GM21723 (cell line): ENCODE measurements at regions not wholly inside any gene's neighbourhood (a gene's known extent, or its start where the extent isn't known, plus 50 kb on each side); places are given as distances from the start of the nearest gene placed in this dataset.
"Not testable (repeated sequence)": the region's sequence is repeated elsewhere in the genome, so short reads cannot be mapped to it uniquely, and the experiment has no call there.

ENCODE experiments used
- ATAC-seq: cut with Tn5 transposase; IDR thresholded peaks from one replicate; pipeline ENCODE4 v1.9.1; 2021; ENCODE audit warnings: mild to moderate bottlenecking, moderate library complexity; ENCODE audit not compliant: unreplicated experiment

DNA sequence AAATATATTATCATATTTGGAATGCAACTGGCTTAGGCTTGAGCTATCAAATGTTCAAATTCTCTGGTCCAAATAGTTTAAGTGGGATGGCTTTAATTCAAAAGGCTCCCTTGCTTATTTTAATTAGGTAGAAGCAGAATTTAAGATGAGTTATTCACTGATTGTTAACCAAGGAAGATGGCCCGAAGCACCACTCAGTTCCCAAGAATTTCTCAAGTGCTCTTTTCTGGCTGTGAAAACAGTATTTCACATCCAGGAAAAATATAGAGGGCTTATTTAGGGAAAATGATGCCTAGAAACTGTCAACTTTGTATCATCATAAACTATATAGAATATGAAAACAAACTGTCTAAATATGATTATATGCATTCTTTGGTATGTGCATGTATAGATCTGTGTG, 246.5 kb upstream of the SFRP2 start:
- no peak for ATAC-seq

DNA sequence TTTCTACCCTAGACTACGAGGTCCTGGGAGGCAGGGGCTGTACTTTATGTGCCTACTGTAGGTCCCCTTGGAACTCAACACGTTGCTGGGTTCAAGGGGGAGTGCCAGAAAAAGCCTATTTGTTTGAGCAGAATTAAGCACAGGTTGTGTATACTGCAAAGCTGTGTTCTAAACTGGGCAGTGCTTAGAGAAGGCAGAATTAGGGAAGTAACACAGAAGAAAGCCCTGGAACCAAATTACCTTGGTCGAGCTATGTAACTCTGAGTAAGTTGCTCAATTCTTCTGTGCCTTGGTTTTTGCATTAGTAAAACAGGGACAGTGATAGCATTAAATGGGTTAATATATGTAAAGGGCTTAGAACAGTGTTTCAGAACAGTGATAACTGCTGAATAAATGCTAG, 245.0 kb upstream of the SFRP2 start:
- ATAC-seq = no peak

DNA sequence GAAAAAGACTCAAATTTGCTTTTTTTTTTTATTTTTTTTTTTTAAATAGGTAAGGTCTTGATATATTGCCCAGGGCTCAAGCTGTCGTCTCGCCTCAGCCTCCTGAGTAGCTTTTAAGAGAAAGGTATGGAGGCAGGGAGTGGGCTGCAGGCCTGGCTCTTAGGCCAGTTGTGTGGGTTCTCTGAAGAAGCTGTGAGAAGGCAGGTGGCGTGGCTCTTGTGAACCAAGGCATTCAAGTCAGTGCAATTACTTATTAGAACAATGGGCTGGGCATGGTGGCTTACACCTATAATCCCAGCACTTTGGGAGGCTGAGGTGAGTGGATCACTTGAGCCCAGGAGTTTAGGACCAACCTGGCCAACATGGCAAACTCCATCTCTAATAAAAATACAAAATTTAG, 244.0 kb upstream of the SFRP2 start:
- ATAC-seq = no peak

DNA sequence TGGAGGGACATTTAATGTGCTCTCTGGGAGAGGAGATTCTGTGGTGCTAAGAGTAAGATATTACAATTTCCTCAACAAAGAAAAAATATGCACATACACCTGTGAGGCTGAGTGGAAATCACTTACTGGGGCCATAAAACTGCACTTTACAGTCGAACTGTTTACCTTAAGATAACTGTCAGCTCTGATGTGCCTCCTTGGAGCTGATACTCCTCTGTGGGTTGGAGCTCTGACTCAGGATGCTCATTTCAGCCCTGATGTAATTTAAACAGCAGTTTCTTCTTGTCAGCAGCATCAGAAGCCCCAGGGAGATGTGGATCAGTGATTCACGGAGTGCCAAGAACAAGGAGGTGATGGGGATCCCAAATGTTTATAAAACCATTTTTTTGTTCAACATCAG, 241.9 kb upstream of the SFRP2 start:
- ATAC-seq = no peak

DNA sequence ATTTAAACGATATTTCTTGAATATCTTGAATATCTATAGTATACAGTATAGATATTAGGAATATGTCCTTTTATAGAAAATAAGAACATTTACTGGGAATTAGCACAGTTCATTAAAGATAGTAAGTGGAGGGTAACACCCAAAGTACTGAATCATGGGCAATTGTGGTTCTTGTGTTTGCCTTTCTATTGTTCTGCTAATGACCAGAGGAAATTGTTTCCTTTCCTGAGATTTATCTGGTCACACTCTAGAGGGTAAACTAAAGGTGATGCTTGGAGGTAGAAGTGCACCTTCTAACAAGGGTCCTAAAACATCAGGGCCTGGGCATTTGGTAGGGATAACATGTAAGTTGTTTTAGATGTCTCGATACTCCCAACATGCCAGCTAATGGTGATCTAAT, 241.3 kb upstream of the SFRP2 start:
- no peak for ATAC-seq

DNA sequence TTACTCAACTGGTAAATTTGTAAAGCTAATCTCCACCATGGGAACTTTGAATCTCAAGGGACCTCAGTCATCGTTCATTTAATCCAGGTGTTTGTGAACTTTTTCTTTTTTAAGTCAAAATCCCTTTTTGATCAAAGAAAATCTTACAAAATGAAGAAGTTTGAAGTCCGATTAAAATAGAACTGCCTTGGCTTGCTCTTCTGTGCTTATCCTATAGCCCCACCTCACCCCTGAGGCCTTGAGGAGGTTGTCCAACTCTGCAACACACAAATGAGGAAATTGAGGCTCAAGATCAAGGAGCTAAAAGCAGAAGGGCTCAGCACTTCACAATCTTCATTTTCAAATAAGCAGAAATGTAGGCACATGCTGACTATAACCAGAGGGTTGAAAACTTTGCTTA, 240.3 kb upstream of the SFRP2 start:
- ATAC-seq = no peak

DNA sequence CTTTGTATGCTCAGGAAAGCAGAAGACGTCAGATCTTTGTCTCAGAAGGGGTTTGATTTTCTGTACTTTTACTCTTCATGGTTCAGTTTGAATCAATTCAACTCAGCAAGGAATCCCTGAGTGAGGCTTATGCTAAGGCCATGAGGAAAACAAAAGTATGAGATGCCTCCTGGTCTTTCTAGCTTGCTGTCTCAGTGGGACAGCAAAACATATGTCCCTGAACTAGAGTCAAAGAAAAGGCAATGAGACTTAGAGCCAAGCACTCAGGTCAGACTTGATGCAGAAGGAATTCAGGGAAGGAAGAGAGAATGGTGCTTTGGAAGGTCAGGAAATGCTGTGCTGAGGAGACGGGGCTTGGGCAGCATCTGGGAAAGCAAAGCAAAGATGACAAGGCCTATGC, 236.2 kb upstream of the SFRP2 start:
- ATAC-seq = no peak

DNA sequence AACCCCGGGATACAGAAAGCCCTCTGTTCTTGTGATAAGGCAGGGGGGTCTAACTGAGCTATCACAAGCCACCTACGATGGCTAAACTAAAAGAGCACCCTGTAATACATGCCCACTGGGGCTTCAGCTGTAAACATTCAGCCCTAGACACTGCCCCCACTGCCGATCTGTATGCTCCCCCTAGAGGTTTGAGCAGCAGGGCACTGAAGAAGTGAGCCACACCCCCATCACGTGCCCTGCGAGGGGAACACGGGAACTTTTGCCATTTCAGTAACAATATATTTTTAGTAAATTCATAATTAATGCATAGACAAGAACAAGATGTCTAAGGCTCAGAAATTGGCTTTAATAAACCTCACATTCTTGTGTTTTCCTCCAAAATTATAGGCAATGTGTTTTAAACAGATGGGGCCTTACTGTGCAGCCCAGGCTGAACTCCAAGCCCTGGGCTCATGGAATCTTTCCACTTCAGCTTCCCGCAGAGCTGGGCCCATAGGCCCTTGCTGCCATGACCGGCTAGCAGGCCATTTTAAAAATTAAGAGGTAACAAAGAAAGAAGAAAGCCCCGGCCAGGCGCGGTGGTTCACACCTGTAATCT, 235.3 kb upstream of the SFRP2 start:
- ATAC-seq = no peak

DNA sequence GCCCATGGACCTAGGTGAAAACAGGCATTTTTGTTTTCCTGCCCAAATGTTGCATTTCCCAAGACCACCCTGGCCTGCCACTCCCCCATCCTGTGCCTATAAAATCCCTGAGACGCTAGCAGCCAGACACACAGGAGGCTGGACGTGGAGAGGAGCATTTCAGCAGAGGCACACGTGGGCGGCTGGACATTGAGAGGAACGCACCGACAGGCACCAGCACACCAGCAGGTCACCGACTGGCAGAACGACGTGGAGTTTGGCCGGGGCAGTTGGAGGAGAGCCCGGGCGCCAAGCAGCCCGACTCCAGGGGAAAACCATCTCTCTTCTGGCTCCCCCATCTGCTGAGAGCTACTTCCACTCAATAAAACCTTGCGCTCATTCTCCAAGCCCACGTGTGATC, 234.8 kb upstream of the SFRP2 start:
- ATAC-seq = not testable (repeated sequence)

DNA sequence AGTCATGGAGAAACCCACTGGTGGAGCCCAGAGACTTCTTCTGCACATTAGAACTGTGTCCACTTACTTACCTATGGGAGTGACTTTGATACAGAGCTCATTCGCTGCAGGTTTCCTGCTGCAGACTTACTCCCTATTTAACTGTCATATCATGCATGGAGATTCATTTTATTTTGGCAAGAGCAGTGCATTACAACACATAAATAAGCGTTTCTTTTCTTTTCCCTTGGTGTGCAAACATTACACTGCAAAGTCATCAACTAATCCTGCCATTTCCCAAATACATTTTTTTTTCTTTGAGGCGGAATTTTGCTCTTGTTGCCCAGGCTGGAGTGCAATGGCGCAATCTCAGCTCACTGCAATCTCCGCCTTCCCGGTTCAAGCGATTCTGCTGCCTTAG, 230.9 kb upstream of the SFRP2 start:
- no peak for ATAC-seq

DNA sequence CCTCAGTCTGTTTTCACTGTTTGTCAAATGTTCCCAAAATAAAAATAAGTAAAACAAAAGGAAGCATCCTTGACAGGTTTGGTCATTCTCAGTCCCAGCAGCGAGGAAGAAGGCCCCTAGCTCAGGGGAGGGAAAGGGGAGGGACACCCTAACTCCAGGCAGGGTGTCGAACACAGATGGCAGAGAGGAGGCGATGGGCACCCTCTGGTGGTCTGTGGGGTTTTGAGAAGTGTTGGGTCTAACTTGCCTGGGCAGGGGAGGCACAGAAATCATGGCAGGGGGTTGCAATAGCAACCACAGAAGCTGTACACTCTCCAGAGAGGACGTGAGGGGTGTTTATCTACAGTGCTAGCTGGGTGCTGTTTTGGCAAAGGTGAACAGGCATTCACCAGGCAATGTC, 229.8 kb upstream of the SFRP2 start:
- ATAC-seq = no peak

DNA sequence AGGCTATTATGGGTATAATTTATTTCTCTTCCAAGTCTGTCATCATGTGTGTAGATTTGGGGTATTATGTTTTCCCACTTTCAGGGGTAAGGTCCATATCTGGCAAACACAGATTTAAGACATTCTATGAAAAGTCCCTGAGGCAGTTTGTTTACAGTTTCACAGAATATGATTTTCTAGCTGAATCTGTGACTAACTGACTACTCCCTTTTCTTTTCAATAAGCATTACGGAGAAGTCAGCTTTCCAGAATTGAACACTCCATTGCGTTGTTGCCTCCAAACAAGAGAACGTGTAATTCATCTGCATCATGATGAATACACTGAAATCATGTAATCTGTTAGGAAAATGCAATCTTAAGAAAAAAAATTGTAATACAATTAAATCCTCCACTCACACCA, 226.7 kb upstream of the SFRP2 start:
- no peak for ATAC-seq

DNA sequence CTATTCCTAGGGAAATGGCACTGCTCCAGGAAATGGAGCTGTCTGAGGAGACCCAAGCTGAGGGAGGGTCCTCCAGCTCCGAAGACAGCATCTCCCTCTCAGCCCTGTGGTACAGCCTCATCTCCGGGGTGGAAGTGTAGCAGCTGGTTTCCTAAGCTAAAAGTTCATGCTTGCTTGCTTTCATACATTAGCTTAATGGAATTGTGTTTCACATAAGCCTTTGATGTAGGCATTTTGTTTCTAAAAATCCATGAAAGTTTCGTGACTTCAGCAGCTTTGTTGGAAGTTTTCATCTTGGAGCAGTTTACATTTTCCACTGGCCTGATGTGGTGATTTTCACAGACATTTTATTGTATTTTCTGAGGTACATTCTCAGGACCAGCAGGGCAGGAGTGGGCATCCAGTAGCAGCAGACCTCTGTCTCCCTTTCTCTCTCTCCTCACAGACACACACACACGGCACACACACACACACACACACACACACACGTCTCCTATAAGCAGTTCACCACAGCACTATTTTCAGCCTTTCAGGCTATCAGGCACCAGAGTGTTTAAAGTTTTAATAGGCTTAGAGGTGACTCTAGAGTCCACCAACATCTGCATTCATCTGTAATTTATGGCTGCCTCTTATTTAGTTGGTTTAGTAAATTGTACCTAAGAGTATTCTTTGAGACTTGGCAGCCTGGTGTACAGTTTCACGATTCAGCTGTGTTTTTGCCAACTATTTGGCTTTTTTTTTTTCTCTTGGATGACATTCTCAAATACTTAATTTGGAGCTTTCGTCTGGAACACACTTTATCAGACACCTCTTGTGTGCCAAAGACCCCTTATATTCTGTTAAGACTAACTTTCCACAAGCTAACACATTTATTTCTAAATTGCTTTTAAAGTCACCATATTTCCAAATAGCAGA, 225.8 kb upstream of the SFRP2 start:
- ATAC-seq = no peak

DNA sequence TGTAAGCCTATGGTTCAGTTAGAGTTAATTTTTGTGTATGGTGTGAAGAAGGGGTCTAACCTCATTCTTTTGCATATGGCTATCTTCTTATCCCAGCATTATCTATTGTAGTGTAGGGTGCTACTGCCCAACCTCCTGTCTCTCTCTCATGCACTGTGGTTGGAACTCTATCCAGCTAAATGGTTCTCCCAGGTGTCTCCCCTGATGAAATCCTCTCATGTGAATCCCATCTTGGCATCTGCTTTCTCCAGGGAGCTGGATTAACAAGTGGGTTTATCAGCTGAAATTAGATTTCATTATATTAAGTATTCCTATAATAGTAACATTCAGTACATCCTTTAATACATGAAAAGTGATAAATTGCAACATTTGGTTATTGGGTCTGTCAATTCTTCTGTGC, 224.7 kb upstream of the SFRP2 start:
- ATAC-seq = no peak

DNA sequence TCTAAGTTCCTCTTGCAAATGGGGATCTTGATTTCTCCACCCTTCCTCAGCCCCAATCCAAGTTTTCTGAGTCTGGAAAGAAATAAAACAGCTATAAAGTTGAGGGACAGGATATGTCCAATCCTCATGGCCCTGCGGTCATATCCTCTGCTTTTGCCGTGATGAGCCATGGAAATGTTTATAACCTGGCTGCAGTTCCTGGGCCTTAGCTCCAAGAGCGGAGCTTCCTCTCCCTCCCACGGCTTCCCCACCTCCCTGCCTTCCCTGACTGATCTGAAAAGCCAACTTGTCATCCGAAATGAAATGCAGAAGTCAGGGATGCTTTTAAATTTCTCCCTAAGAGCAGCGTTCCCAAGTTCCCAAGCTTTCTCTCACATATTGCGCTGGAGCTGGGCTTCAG, 221.5 kb upstream of the SFRP2 start:
- ATAC-seq = no peak

DNA sequence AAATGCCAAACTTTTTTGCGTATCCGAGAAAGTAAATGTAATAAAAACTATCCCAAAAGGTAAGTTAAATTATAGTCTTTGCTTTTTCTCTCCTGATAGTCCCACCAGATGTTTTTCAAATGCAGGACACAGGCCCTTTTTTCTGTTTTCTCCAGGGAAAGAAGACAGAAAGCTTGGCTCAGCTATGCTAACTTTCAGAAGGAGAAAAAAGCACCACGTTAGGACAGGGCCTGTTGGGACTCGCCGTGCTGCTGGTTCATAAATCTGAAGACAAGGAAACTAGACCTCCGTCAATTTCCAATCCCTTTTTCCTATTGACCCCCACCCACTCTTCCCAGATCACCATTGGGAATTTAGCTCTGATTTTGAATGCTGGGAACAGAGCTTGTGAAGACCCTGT, 220.9 kb upstream of the SFRP2 start:
- no peak for ATAC-seq

DNA sequence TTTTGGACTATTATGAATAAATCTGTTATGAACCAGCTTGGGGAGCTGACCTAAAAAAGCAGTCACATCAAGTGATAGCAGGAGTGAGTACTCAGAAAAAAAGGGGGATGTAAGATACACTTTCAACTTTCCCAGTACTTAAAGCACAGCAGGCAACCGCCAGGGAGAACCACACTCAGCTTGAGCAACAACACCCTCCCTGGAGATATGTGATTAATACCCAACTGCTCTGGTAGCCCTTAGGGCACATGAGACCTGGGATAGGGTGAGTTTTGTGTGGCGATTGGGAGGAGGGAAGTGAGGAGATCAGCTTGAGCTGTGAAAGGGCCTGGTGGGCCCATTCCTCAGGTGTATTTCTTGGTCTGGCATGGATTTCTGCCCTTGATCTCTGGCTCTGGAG, 220.3 kb upstream of the SFRP2 start:
- ATAC-seq = no peak

DNA sequence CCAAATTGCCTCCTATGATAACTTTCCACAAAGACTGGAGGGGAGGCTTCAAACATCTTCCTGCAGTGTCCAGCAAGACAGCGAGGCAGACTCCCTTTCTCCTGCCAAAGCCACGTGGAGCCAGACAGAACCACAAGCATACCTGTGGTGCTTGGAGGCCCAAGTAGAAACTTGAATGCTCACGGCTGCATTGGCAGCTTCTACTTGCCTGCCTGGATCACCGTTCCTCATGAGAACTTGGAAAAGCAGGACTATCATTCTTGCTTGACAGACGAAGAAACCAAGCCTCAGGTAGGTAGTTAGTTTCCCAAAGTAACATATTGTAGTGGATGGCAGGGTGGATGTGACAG, 216.3 kb upstream of the SFRP2 start:
- no peak for ATAC-seq

DNA sequence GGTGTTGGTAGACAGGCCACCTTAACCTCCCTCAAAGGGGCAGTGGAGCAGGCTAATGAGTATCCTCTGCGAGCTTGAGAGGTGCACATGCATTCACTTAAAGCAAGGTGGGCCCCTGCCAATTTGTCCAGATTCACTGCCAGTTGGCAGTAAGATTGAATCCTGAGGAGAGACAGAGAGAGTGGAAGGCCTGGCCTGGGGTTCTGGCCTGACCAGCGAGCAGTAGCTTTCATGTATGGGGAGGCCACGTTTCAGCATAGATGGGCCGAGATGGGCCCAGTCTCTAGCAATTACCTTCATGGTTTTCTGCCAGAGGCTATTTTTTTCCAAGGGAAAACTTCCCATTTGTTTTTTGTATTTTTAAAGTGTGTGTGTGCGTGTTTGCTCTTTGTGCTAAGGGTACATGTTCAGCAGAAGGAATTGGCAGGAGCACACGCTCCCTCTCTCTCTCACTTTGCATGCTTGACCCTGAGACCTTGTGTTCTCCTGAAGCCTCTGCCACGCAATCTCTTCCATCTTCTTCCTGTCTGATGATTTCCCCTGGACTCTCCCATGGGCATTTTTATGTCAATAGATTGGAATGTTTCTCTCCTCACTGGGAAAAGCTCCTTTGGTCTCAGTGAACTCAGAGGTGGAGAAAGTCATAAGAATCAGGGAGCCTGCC, 215.8 kb upstream of the SFRP2 start:
- no peak for ATAC-seq

DNA sequence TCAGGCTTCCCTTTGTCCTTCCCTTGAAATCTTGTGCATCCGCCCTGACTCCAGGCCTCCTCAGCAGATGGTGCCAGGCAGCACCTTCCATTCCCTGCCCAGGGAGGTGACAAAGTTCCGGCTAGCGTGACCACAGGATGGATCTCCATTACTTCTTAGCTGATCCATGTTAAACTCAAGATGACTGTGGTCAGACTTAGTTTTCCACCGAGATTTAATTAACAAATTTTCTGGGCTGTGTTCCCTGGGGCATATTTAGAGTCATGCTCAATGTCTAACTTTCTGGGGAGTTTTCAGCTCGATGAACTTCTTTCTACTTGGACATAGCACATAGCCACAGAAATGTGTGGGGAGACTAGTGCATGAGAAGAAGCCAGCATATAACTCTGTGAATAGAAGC, 215.1 kb upstream of the SFRP2 start:
- ATAC-seq = no peak

DNA sequence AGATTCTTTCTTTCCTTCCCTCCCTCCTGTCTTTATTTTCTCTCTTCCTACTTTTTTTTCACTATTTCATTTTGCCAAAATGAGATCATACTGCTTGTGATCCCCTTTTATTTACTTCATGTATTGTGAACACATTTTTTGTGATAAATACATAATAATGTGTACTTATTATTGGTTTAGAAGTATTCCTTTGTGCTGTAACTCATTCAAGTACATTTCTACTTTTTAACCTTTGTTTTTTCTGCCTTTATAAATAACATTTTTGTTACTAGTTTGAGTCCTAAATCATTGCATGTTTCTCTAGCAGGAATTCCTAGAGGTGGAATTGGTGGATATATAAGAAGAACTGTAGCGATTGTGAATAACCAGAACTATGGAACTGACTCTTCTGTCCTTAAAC, 214.5 kb upstream of the SFRP2 start:
- ATAC-seq = no peak

DNA sequence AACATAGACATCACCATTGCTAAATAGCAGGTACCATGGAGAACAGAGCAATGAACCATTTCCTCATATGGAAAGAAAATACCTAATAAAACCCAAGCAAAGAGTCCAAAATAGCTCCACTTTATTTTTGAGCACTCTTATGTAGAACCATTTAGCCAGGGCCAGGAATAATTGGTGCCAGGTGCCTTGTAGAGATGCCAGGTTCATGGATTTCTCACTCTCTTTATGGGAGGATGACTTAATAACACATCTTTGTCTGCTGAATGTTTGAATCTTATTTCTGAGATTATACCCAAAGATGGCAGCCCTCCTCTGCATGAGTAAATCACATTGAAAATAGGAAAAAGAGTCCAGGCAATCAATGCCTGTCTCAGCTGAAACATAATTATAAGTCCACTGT, 212.3 kb upstream of the SFRP2 start:
- ATAC-seq = no peak
